ENCODE measurements at regions not wholly inside any gene's neighbourhood (a gene's known extent, or its start where the extent isn't known, plus 50 kb on each side); places are given as distances from the start of the nearest gene placed in this dataset.

DNA sequence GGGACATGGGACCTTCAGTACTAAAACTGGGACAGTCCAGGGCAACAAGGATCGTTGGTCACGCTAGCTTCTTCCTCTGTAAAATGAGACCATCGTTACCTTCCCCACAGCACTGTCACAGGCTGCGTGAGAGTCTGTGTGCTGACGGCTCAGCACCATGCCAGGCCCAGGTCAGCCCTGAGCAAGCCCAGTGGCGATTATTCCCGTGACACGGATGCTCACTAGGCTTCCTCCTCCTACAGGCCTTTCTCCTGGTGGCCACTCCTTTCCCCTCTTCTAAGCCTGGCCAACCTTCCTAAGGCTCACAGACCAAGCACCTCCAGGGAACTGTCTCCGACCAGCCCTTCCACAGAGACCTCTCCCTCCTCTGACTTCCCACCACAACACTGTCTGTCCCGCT, 69.3 kb upstream of the RUNX3 start:
- no peak for DNase-seq

DNA sequence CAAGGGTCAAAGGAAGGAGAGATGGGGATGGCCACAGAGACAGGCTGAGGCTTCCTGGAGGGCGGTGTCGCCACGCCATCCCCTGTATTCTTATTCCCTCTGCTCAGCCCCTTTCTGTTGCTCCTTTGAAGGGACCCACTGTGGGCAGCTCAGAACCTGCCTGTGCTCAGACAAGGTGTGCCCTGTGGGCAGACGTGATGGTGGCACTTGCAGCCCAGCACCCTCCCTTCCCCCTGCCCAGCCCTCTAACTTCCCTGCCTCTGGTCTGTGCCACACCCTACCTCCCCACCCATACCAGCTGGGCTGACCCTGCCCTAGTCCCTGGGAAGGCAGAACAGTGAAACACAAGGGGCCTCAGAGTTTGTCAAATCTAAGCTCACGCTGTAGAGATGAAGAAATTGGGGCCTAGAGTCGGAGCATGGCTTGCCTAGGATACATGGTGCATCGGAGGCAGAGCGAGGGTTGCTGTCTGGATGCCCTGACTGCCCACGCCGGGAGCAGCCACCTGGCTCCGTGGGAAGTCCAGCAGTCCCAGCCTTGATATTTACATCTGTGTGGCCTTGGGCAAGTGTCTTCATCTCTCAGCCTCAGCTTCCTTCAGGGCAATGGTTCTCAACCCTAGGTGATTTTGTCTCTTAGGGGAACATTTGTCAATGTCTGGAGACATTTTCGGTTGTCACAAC, 68.6 kb upstream of the RUNX3 start:
- DNase-seq = no peak

DNA sequence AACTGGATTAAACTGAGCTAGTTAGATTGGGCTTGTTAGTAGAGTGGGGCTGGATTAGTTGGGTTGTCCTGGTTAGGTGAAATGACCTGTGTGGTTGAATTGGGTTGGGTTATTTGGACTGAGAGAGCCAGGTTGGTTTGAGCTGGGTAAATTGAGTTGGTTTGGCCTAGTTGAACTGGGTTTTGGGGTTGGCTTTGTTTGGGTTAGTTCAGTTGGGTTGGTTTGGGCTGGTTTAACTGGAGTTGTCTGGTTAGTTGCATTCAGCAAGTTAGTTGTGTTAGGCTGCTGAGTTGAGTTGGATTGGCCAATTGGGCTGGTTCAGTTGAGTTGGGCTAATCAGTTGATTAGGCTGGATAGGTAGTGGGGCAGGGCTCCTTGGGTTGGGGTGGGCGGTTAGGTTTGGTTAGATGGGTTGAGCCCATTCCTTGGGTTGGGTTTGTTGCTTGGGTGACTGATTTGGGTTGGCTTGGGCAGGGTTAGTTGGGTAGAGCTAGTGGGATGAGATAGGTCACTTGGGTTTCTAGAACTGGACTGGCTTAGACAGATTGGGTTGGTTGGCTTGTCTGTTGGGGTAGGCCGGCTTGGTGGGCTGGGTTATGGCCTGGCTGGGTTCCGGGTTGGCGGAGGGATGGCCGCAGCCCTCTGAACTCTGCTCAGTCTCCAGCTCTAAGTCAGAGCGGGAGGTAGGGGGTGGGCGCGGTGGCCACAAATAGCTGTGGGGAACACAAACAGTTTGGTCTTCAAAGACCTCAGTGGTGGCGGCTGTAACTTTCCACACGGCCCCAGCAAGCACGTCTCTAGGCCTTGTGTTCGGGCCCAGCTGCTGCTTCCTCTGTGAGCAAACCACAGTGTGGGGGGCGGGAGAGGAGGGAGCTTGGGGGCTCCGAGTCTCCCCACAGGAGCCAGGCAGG, 67.2 kb upstream of the RUNX3 start:
- DNase-seq = peak; percentile 82

DNA sequence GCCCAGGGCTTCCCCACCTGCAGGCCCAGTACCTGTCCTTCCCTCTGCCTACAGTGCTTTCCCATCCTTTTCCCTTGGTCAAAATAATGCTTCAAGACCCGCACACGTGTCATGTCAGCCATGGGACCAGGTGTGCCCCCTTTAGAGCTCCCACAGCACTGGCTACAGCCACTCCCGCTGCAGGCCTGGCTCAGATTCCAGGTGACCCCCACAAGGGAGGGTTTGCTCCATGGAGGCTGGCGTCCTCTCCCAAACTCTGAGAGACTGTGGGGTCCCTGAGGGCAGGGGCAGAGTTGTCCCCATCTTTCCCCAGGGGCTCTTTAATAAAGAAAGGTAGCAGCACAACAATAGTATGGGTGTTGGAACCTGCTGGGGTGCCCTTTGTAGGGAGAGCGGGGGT, 66.4 kb upstream of the RUNX3 start:
- no peak for DNase-seq

DNA sequence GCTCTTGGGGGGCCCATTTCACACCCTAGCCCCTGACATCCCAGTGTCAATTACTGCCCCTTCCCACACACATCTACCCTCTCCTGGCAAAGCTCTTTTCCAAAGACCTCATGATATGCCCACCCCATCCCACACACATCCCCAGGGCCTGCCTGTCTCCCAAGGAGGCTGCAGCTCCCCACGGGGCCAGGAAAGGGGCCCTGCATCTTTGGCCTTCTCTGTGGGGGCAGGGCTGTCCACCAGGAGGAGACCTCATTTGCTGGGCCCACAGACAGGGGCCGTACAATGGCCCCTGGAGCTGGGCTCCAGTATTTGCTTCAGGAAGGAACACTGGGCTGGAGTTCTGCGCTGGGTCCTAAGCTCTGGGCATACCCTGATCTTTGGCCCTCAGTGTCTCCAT, 65.6 kb upstream of the RUNX3 start:
- DNase-seq = no peak

DNA sequence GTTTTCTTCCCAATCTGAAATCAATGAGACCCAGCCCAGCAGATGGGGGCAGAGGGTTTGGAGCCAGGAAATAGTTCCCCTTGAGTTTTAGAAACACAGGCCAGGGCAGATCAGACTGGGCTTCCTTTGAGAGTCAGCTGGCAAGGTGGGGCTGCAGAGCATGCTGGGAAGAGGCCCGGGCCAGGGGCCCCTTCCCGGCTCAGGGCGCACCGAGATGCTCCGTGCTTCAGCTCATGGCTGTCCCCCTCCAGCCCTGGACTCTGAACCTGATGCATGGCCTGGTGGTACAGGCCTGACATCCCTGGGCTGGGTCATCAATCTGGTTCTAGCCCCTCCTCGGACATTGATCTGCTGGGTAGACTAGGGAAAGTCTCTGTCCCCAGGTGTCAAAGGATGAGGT, 65.1 kb upstream of the RUNX3 start:
- no peak for DNase-seq

DNA sequence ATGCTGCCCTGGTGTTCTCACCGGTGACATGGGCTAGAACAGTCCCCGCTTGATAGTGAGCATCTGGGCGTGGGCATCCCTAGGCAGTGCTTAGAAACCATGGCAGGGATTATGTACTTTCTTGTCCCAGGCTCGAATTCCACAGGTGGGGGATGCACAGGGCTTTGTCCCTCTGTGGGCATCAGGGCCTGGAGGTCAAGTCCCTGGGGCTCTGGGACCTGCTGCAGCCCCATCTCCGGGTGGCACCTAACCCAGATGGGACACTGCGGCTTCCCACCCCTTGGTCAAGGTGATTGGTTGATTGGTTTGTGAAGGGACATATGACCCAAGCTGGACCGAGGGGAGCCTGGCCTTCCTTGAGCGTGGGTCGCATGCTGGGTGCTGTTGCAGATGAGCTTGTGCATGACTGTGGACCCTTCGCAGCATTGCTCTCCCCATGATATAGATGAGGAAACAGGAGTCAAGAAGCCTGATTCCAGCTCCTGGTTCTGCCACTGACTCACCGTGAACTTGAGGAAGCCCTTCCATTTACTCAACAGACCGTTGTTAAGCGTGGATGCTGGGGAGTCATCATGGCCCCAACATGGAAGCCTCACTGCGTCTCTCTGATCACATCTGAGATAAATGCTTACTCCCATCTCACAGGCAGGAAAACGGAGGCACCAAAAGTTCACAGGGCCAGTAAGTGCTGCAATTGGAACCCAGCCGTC, 64.0 kb upstream of the RUNX3 start:
- DNase-seq = no peak

DNA sequence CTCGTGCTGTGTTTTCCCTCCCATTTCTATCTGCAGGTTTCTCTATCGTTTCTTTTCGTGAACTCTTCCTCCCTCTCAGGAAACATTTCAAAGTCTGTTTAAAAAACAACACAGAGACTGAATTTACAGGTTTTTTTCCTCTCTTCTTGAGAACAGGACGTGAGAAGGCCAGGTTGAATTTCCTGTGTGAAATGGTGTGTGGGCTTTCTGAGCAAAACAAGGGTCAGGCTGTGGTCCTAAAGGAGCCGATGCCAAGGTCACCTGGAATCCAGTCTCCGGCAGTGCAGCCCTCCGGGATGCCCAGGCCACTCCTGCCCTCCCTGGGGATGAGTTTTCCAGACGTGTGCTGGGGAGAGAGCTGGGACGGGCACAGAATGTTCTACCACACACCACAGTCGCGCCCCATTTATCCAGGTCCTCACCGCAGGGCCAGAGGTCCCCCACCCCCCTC, 62.7 kb upstream of the RUNX3 start:
- no peak for DNase-seq

DNA sequence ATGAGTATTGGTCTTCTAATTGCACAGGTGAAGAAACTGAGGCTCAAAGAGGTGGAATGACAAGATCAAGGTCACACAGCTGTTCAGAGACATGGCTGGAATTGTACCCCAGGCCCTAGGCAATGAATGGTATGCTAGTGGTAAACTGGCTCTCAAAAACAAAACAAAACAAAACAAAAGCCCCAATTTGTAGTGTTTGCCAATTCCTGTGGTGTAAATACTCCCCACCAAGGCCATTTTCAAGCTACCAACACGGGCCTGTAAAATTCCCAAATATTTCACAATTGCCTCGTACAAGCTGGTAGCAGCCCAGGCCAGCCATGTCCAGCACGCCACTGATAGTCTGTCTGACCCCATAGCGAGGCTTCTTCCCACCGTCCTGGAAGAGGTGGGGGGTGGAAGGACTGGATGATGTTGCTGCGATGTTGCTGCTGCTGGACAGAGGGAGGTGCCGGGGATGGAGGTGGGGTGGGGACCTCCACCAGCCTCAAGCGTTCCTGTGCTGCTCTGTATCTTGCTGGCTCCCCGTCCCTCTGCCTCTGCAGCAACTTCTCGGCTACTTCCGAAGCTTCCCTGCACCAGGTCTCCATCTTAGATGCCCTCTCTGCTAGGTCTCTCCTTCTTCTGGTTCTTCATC, 62.2 kb upstream of the RUNX3 start:
- no peak for DNase-seq

DNA sequence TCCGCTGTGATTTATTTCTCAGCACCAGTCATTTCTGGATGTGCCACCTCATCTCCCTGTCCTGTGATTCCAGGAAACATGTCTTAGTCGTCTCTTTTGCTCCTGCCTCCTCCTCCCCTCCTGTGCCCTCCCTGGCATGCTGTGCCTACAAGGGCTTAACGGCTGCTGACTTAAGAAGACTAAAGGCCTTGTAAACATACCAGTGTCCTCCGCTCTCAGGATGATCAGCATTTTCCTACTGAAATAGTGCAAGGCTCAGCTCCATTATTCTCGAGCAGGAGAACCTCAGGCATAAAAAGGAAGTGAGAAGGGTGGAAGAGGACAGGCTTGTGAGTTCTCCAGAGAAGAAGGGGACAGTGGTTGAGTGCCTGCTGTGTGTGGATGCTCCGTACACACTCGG, 61.6 kb upstream of the RUNX3 start:
- DNase-seq = no peak

DNA sequence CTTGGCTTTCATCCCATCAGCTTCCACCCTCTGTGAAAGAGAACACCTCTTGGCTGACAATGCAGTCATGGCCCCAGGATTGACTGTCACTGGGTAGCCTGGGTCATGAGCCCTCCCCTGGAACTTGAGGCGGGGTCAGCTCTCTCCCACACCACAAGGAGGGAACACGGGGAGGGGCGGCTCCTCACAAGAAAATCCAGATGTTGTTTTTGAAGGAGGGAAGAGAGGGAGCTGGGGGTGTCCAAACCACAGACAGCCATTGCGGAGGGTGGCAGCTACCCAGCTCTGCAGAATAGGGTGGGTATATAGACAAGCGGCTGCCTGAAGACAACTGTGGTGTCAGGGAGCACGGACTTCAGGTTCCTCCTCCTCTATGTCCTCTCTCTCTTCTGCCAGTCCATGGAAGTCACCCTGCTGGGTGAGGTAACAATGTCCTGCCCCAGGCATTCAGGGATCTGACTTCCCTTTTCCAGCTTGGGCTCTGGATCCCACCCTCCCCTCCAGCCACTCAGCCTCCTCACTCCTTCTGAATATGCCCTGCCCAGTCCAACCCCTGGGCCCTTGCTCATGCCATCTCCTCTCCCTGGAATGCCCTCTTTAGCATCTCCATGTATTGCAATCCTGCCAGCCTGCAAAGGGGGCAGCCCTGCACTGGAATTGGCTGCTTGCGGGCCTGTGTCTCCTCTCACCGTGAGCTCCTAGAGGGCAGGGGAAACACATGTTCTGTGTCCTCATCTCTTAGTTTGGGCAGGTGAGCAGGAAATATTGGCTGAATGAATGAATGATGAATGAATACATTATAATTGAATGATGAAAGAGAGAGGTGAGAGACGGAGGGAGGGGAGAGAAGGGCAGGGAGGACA, 60.9 kb upstream of the RUNX3 start:
- no peak for DNase-seq

DNA sequence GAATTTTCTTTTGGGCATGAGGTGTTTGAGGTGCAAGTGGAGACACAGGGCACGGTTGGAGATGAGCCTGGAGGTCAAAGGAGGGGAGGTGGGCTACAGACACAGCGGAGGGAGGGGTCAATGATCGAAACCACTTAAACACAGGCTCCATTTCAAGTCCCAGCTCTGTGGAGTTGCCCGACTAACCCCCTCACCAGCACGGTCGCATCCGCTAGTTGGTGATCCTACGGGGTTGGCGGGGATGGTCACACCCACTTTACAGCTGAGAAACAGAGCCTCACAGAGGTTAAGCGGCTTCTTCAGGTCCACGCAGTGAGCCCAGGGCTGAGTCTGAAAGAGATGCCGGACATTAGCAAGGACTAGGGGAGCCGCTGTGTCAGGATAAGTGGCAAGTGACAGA, 60.1 kb upstream of the RUNX3 start:
- DNase-seq = no peak

DNA sequence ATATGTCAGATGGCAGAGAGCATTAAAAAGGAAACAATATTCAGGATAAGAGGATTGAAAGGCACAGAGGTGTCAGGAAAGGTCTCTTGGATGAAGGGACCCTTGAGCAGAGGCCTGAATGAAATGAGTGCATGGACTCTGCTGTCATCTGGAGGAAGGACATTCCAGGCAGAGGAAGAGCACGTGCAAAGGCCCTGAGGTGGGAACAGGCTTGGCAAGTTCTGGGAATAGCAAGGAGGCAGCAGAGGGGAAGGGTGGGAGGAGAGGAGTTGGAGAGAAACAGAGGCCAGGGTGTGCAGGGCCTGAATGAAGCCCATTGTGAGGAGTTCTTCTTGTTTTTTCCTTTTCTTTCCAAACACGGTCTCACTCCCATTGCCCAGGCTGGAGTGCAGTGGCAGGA, 59.0 kb upstream of the RUNX3 start:
- no peak for DNase-seq

DNA sequence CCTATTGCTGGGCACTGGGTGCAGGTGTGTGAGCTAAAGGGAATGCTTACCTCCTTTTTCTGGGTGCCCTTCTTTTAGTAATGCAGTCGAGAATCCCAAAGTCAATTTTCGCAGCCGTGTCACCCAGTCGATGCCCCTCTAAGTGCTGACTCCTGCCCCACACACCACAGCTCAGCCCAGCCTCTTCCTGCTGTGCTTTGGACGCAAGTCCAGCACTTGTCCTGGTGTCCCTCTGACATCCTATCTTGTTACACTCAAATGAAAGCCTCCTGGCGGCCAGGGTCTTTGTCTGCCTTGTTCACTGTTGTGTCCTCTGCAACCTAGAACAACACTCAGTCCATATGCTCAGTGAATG, 58.5 kb upstream of the RUNX3 start:
- no peak for DNase-seq

DNA sequence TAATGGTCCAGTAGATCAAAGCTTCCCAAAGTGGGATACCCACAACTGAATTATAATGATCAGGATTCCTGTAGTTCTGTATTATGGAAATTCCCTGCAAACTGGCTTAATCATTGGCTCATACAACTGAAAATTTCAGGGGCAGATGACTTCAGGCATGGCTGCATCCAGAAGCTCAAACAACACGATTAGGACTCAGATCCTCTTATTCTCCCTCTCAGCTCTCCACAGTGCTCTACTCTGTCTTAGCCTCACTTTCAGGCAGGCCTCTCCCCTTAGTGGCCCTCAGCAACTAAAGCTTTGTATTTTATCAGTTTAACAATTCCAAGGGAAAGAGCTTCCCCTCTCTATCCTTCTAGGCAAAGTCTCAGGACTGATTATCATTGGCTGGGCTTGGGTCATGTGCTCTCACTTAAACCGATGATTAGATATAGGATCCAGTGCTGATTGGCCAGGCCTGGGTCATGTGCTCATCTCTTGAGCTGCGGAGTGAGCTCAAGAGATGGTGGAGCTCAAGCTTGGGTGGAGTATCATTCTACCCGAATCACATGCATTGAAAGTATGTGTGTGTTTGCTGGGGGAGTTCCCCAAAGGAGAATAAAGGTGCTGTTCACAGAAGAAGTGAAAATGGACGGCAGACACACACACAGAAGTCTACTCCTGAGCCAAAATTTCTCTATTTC, 57.9 kb upstream of the RUNX3 start:
- DNase-seq = no peak

DNA sequence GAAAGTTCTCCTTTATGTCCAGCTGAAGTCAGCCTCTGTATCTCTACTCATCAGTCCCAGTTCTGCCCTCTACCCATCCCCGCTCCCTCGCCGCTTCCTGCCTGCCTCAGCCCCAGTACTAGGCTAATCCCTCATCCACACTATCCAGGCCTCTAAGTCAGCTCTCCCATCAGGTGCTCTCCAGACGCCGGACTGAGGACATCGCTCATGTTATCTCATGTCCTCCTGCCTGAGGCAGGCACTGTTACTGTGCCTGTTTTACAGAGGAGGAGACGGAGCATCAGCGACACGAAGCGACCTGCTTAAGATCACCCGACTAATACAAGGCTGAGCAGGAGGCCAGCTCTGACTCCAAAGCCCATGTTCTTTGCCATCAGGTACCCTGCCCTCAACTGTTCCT, 57.3 kb upstream of the RUNX3 start:
- no peak for DNase-seq

DNA sequence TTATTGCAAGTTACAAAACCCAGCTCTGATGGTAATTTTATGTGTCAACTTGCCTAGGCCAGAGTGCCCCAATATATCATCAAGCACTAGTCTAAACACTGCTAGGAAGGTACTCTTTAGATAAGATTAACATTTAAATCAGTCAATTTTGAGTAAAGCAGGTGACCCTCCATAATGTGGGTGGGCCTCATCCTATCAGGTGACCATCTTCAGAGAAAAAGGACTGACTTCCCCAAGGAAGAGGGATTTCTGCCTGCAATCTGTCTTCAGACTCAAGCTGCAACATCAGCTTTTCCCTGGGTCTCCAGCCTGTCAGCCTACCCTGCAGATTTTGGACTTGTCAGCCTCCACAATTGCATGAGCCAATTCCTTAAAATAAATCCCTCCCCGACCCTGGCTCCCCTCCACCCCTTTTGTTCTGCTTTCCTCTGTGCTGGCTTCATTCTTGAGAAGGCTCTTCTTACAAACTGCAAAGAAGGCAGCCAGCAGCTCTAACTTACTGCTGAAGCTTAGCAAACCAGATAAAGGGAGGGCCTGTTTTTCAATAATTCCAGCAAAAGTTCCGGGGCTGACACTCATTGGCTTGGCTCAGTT, 56.4 kb upstream of the RUNX3 start:
- DNase-seq = no peak

DNA sequence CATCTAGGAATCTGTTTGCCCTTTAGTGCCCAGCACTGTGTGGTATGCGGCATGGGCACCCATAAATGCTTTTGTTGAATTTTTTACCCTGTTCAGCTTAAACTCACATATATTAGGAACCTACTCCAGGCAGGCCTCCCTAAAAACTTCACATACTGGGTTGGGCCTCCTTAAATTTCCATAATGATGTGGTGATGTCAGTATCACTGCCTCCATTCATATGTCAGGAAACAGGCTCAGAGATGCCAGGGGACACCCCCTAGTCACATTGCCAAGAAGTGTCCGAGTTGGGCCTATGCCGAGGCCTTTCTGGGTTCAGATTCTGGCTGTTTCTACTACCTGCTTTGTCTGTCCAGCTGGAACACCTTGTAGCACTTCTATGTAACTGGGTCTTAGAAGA, 55.7 kb upstream of the RUNX3 start:
- no peak for DNase-seq

DNA sequence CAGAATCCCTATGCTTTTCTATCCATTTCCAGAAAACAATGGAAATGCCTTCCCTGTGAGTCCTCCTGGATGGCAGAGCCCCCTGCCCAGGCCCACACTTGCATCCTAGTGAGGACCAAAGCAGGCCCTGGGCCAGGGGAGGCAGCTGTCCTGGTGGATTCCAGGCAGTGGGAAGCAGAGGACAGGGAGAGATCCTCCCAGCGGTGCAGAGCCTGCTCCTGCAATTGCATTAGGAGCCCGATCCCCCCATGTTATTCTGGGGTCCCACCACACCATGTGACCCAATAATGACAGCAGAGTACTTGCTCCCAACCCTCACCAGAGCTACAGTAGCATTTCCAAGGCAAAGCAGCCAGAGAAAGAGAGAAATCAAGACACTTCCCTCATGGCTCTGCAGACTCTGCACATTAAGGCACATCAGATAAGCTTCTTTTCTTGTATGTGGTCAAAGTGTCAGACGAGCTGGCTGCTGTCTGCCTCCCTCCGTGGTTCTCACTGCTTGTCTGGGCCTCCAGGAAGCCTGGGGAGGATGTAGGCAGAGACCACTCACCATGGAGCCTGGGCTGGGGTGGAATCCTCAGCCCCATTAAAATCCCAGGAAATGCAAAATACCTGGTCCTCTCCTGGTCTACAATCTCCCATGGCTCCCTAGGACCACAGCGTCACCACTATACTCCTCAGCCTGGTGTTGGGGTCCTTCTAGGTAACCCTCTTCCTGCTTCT, 54.9 kb upstream of the RUNX3 start:
- DNase-seq = no peak

DNA sequence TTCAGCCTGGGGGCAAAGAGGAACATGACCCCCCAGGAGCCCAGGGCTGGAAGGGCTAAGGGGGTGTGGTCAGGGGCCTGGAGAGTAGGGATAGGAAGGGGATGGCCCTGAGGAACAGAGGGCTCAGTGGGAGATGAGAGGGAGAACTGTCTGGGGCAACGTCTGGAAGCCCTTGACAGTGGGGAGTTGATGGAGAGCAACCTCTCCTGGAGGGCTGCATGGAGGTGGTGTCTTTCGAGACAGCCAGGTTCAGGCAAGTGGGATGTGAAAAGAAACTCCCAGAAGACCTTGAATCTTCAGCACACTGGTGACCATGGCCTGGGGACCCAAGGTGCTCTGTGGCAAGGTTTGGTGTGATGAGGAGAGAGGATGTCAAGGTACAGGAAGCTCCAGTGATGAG, 54.2 kb upstream of the RUNX3 start:
- DNase-seq = no peak

Data from stimulated activated CD8-positive, alpha-beta memory T cell treated with anti-CD3 and anti-CD28 coated beads, Interleukin-4, amount 100 ng/mL, for 48 hours (primary cell).